ENCODE measurements at regions not wholly inside any gene's neighbourhood (a gene's known extent, or its start where the extent isn't known, plus 50 kb on each side); places are given as distances from the start of the nearest gene placed in this dataset.

DNA sequence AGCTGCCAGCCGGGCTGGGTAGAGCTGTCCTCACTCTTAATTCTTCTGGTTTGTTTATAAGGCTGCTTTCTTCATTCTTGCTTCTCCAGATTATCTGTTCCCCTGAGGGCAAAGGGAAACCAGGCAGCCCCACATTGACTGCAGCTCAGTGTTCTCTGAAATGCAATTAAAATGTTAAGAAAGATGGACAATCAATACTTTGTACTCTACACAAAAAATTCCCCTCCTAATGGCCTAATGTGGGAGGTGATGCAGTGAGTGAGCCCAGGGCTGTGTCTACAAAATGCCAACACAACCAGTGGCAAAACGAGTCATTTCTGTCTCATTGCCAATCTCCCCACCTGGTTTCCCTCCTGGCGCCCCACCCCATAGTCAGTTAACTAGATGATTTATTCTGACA, 541.7 kb upstream of the RAB6C start:
- no peak for DNase-seq

- DNase-seq, result no peak
Measured at GRCh38 chr2:129438501-129439057, 540.9 kb upstream of the RAB6C start.

DNA sequence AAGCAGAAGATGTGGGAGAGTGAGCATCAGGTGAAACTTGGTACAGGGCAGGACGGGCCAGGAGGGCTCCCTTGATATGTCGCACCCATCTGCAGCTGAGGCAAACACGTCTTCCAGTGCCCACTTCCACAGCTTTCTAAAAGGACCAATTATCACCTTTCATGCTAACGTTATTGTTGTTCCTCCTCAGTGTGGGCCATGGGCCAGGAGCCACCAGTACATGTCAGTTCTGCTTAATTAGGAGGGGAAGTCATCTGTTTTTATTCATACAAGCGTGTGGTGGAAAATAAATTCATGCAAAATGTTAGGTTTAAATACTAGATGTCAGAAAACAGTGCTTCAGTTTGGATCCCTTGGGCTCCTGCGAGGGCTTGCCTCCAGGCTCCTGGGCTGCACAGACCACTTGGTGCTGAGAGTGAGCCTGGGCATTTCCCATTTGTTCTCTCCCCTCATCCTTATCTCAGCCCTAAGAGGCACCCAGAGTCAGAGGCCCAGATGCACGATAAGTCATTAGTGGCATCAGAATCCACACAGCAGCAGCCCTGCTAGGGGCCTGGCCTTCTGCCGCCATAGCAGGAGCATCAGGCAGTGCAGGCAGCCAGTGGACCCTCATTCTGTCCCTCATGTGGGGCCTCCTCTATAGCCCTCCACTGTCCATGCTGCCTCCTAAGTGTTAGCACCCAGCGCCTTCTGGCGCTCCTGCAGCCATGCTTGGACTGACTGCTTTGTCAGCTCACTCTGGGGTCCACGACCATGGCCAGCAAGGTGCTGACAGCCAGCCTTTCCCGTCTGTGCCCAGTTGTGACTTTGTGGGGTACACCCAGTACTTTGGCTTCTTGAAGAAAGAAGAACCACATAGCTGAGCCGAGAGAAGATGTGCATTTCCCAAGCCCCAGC, 539.8 kb upstream of the RAB6C start:
- no peak for DNase-seq

GRCh38 chr2:129441610-129442009, 537.9 kb upstream of the RAB6C start:
- DNase-seq, result no peak

GRCh38 chr2:129443235-129443864, 536.1 kb upstream of the RAB6C start:
- DNase-seq, result no peak

DNA sequence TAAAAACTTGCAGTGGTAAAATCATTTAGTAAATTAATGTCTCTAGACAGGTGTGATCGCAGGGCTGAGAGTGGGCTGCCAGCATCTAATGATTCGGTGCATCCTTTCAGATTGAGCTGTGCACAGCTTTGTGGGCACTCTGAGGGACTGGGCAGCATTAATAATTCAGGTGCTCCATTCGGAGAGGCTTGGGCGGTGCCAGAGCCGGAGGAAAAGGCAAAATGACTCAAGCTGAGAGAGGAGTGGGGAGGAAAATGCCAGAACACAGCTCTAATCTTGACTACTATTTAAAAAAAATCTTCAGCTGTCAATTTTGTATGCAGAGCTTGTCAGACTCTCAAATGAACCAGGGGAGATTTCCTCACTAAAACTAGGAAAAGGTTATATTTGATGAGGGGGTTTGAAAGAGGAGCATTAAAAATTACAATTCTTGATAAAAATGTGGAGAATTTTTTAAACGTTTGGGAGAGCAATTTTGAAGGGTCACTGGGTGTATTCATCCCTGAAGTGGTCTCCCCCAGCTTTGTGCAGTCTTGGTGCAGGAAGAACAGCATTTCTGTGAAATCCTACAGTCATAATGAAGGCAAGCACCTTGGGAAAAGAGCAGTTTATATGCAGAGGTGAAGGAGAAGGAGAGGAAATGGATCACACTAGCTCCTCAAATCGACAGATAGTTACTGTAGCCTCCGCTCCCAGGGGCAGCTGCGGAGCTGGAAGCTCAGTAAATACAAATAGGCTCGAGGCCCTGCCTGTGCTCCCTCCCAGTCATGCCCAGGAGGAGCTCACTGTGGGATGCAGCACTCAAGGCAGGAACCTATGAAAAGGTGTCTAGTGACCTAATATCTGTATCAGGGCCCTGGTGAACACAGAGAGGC, 535.4 kb upstream of the RAB6C start:
- no peak for DNase-seq

- DNase-seq, result no peak
Measured at GRCh38 chr2:129444751-129445150, 534.7 kb upstream of the RAB6C start.

GRCh38 chr2:129456691-129457090, 522.8 kb upstream of the RAB6C start:
- no peak for DNase-seq

DNA sequence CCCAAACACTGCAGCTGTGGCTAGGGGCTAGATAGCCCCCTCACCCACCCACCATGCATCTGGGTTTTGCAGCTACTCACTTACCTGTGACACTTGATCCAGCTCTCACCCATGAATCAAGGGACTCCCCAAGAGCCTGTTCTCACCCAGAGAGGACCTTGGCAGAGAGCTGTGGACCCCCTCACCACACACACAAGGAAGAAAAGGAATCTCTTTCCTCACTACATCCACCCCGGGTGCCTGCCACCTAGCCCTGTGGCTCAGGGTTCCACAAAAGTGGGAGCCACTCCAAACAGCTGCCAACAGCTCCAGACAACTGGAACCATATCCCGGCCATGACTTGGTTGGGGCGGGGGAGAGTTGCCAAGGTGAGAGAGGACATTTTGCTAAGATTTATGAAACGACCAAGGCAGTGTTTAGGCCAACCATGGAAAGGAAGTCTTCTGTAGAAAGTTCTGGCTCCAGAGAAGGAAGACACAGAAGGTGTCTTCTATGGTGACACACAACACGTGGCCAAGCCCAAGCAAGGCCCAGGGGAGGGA, 522.1 kb upstream of the RAB6C start:
- DNase-seq, result no peak

GRCh38 chr2:129458006-129458405, 521.5 kb upstream of the RAB6C start:
- DNase-seq, result no peak

DNA sequence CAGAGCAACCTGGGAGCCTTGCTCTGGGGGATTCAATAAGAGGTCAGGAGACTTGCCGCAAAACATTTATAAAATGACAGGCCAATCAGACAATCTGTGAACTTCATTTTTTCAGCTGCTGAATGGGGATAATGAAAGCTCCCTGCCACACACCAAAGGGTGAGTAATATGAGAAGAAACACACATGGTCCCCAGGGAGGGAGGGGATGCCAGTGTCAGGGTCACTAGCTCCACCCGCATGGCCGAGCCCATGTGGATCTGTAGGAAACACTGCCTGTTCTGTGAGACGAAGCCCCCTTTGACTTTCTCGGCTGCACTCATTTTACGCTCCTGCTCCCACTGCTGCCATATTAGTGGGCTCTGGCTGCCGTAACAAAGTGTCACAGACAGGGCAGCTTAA, 521.0 kb upstream of the RAB6C start:
- no peak for DNase-seq

DNA sequence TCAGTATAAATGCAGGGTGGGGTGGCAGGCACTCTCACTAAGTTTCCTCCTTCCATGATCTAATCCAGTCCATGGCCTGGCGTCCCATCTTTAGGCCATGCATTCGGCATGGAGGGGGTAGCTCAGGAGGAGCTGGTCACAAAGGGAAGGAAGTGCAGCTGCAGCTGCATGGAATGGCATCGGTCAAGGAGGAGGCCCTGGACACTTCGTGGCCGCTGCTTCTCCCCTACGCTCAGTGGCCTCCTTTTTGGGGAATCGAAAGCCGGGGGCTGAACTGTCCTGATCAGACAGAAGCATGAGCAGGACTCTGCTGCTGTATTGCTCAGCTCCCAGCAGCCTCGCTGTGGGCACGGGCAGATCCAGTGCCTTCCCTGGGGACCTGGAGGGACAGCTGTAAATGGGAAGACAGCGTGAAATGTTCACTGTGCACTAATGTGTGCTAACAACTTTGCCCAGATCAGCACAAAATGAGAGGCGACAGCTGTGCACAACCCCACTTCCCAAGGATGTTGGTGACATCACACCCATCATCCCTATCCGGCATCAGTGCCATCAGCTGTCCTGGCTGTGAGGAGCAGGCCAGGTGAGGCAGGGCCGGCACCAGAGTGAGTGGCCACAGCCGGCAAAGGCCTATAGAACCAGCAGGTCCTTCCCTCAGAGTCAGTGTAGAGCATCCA, 520.1 kb upstream of the RAB6C start:
- DNase-seq, result no peak

DNA sequence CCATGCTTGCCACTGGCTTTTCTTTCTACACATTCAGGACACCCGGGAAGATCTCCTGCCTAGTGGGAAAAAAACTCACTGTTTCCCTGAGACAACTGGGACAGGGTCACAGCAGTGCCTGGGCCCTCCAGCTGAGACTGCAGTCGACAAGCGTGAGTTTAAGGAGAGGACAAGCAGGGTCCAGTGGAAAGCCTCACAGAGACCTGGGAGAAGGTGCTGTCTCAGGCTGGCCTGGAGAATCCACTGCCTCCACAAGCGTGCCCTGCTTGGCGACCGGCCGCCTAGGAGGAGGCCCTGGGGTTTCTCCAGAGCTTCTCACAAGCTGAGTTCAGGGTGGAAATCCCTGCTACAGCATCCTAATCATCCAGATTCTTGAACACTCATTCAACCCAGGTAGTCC, 519.6 kb upstream of the RAB6C start:
- no peak for DNase-seq

DNA sequence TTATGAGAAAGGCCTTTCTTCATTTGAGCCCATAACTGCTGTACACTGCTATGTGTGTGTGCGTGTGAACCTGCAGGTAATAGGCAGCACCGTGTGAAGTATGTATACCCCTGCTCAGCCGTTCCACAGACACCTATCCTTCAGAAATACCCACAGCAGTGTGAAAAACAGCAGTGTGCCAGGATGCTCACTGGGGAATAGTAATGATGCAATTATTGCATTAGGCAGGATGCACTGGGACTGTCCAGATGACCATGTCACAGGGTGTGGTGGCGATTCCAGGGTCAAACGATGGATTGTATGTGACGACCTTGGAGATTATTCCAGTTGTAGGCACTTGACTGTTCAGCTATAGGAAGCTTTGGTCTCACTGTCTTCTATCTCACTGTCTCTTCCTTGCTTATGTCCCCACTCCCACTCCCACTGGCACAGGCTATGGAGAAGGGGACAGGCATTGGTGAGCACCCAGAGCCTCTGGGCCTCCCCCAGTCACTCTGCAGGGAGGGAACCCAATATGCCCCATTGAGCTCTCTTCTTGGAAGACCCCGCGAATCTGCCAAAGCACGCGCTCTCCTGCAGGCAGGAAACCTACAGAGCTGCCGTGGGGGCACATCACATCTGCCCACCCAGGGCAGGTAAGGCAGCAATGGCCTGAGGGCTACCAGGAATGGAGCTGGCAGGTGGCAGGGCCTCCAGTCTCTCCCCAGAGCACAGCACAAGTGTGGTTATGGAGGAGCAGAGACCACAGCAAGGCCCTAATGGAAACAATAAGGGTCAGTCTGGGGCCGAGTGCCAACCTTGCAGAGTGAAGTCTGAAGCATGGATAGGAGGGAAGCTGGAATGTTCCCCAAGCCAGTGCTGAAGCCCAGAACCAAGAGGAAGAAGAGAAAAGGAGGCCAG, 518.9 kb upstream of the RAB6C start:
- no peak for DNase-seq

DNA sequence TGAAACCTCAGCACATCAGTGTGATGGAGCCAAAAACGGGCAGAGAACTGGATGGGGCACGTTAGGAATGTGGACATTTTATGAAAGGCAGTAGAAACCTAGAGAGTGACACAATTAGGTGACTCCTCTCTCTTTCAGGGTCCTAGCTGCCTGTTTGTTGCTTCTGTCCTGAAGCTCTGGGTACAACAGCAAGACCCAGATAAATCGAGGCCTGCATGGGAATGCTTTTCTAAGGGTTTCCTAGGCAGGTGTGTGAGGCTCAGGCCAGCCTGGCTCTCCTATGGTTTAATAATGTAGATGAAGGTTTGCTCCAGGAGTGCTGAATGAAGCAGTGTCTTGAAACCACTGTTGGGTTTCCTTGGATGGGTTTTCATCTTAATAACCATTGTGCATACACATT, 517.1 kb upstream of the RAB6C start:
- DNase-seq, result no peak

DNA sequence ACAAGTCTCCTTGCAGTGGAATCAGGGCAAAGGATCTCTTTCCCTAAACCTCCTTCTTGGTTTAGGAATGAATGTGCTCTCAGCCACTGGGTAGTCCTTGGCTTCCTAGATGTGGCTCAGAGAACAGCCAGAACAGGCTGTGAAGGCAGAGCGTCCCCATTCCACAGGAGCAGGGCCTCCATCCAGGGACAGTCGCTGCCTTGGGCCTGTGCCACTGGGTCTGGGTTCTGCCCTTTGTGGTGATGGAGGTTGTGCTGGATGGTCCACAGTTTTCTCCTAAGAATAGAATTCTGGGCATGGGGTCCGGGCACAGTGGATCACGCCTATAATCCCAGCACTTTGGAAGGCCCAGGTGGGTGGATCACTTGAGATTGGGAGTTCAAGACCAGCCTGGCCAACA, 516.5 kb upstream of the RAB6C start:
- no peak for DNase-seq

GRCh38 chr2:129464036-129464435, 515.4 kb upstream of the RAB6C start:
- peak; percentile 11 for DNase-seq

- no peak for DNase-seq
Measured at GRCh38 chr2:129464631-129465030, 514.8 kb upstream of the RAB6C start.

GRCh38 chr2:129465045-129465444, 514.4 kb upstream of the RAB6C start:
- DNase-seq, result no peak

DNA sequence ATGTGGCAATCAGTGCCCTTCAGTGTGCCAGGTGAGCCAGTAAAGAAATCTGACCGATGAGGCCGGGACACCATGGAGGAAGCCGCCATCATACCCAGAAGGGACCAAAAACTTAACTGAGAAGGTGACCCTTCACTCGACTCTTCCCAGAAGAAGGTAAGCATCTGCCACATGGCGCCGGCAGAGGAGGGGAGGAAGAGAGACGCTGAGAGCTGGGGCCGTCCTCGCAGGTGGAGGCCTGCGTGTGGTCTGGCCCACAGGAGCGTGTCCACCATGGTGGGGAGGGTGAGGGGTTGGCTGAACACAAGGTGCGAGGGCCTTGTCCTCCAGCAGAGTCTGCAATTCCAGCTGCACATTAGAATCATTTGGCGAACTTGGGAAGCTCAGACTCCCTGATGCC, 513.1 kb upstream of the RAB6C start:
- DNase-seq, result no peak
